ENCODE measurements at regions not wholly inside any gene's neighbourhood (a gene's known extent, or its start where the extent isn't known, plus 50 kb on each side); places are given as distances from the start of the nearest gene placed in this dataset.

DNA sequence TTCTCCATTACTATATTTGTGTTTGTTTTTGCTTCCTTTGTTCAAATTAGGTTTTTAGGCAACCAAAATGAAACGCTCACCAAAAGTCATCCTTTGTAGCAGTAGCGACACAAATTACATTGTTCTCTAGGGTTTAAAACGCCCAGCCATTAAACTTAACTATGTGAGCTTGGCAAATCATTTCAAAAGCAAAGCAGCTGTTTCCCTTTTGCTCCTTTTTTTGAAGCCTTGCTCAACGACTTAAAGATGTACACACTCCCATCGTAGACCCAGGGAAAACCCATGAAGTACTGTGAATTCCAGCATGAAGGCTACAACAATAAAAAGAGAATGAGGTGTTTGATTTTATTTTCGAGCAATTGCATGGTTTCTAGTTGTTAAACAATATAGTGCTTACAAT, 106.7 kb downstream of the RAP2A start:
- ChIA-PET CTCF (interaction anchor here (0.9 kb wide), 1 partner anchor 34 kb away, joined by 4 read pairs; no protein-coding TSS in a partner anchor), RAD21 (ENCODE audit: unreplicated experiment) (no interaction called here), POLR2A (no interaction called here), SMC1A (ENCODE audit: uncharacterized antibody, unreplicated experiment) (interaction anchor here (0.8 to 1.4 kb wide), 3 partner anchors 27 to 432 kb away, joined by 3 read pairs; no protein-coding TSS in a partner anchor)
- FAIRE-seq = no peak
- H4K20me1 ChIP-seq (ENCODE audit: control insufficient read depth, insufficient read depth) = no peaks in the 10 kb centered on the region
- no peak overlapping the region for H3K27ac ChIP-seq (ENCODE audit: control insufficient read depth, insufficient read depth)
- H3K4me1 ChIP-seq (ENCODE audit: control insufficient read depth, insufficient read depth, low read length) = peaks cover 6% of the 10 kb centered on the region
- H3K4me3 ChIP-seq = no peak overlapping the region
- no peak overlapping the region for H3K9ac ChIP-seq (ENCODE audit: control insufficient read depth, insufficient read depth, low read length)
- no peaks in the 10 kb centered on the region for H3K9me3 ChIP-seq (replicated peaks; ENCODE audit: control insufficient read depth, insufficient read depth, low read length)
- intact Hi-C loops (cut with micrococcal nuclease; ENCODE audit: unreplicated experiment) (no loop called here), in situ Hi-C loops (cut with MboI) (no loop called here)
- BruUV-seq (replicated peaks) = no TSS peak
- no peaks in the 10 kb centered on the region for H3K36me3 ChIP-seq (ENCODE audit: control insufficient read depth in 2 of 2, insufficient read depth in 2 of 2, low read length in 1 of 2)
- no peak for ATAC-seq
- H3K79me2 ChIP-seq (ENCODE audit: control insufficient read depth, insufficient read depth, low read length) = no peaks in the 10 kb centered on the region
- H3K4me2 ChIP-seq (ENCODE audit: control insufficient read depth, insufficient read depth) = no peak overlapping the region
- no peak for DNase-seq (ENCODE audit: low read depth, low spot score)
- no peak for TF ChIP-seq RAD51 (IDR thresholded peaks at IDR 0.05)
- TF ChIP-seq FOS (IDR thresholded peaks at IDR 0.05; ENCODE audit: borderline replicate concordance, extremely low read depth, insufficient read length) = no peak
- TF ChIP-seq BMI1 (IDR thresholded peaks at IDR 0.05; ENCODE audit: borderline replicate concordance) = no peak
- TF ChIP-seq NR2C2 (IDR thresholded peaks at IDR 0.05; ENCODE audit: borderline replicate concordance, control insufficient read depth, insufficient read length, low read depth) = no peak
- TF ChIP-seq MYB (IDR thresholded peaks at IDR 0.05; ENCODE audit: borderline replicate concordance, low read depth, low read length) = no peak
- TF ChIP-seq KLF5 (IDR thresholded peaks at IDR 0.05; ENCODE audit: partially characterized antibody) = no peak
- TF ChIP-seq TCF7 (IDR thresholded peaks at IDR 0.05; ENCODE audit: borderline replicate concordance) = no peak
- TF ChIP-seq TAF1 (IDR thresholded peaks at IDR 0.05; ENCODE audit: borderline replicate concordance, low read depth, low read length) = no peak
- TF ChIP-seq, protein P1, sequence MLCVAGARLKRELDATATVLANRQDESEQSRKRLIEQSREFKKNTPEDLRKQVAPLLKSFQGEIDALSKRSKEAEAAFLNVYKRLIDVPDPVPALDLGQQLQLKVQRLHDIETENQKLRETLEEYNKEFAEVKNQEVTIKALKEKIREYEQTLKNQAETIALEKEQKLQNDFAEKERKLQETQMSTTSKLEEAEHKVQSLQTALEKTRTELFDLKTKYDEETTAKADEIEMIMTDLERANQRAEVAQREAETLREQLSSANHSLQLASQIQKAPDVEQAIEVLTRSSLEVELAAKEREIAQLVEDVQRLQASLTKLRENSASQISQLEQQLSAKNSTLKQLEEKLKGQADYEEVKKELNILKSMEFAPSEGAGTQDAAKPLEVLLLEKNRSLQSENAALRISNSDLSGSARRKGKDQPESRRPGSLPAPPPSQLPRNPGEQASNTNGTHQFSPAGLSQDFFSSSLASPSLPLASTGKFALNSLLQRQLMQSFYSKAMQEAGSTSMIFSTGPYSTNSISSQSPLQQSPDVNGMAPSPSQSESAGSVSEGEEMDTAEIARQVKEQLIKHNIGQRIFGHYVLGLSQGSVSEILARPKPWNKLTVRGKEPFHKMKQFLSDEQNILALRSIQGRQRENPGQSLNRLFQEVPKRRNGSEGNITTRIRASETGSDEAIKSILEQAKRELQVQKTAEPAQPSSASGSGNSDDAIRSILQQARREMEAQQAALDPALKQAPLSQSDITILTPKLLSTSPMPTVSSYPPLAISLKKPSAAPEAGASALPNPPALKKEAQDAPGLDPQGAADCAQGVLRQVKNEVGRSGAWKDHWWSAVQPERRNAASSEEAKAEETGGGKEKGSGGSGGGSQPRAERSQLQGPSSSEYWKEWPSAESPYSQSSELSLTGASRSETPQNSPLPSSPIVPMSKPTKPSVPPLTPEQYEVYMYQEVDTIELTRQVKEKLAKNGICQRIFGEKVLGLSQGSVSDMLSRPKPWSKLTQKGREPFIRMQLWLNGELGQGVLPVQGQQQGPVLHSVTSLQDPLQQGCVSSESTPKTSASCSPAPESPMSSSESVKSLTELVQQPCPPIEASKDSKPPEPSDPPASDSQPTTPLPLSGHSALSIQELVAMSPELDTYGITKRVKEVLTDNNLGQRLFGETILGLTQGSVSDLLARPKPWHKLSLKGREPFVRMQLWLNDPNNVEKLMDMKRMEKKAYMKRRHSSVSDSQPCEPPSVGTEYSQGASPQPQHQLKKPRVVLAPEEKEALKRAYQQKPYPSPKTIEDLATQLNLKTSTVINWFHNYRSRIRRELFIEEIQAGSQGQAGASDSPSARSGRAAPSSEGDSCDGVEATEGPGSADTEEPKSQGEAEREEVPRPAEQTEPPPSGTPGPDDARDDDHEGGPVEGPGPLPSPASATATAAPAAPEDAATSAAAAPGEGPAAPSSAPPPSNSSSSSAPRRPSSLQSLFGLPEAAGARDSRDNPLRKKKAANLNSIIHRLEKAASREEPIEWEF (IDR thresholded peaks at IDR 0.05; ENCODE audit: insufficient replicate concordance, low read depth, low read length) = no peak
- TF ChIP-seq, protein P2, sequence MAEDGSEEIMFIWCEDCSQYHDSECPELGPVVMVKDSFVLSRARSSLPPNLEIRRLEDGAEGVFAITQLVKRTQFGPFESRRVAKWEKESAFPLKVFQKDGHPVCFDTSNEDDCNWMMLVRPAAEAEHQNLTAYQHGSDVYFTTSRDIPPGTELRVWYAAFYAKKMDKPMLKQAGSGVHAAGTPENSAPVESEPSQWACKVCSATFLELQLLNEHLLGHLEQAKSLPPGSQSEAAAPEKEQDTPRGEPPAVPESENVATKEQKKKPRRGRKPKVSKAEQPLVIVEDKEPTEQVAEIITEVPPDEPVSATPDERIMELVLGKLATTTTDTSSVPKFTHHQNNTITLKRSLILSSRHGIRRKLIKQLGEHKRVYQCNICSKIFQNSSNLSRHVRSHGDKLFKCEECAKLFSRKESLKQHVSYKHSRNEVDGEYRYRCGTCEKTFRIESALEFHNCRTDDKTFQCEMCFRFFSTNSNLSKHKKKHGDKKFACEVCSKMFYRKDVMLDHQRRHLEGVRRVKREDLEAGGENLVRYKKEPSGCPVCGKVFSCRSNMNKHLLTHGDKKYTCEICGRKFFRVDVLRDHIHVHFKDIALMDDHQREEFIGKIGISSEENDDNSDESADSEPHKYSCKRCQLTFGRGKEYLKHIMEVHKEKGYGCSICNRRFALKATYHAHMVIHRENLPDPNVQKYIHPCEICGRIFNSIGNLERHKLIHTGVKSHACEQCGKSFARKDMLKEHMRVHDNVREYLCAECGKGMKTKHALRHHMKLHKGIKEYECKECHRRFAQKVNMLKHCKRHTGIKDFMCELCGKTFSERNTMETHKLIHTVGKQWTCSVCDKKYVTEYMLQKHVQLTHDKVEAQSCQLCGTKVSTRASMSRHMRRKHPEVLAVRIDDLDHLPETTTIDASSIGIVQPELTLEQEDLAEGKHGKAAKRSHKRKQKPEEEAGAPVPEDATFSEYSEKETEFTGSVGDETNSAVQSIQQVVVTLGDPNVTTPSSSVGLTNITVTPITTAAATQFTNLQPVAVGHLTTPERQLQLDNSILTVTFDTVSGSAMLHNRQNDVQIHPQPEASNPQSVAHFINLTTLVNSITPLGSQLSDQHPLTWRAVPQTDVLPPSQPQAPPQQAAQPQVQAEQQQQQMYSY (CRISPR knock-in tag; IDR thresholded peaks at IDR 0.05) = no peak
- TF ChIP-seq NRF1 (conservative IDR thresholded peaks at IDR 0.05; ENCODE audit: low read depth, low read length) = no peak
- no peak for TF ChIP-seq TARDBP (IDR thresholded peaks at IDR 0.05; ENCODE audit: borderline replicate concordance)
- no peak for TF ChIP-seq SMC3 (IDR thresholded peaks at IDR 0.05; ENCODE audit: borderline replicate concordance, low read length)
- TF ChIP-seq POLR2A (IDR thresholded peaks at IDR 0.05; ENCODE audit: low read depth, low read length) = no peak
- no peak overlapping the region for H2AFZ ChIP-seq (ENCODE audit: control insufficient read depth, low read depth, low read length)
- H3K27me3 ChIP-seq (replicated peaks in 1 of 2; ENCODE audit: control insufficient read depth in 2 of 2, insufficient read depth in 2 of 2, low read length in 1 of 2) = no peaks in the 10 kb centered on the region
- 34% methylated on average over 6 of the region's 6 CpGs for WGBS (ENCODE audit: insufficient coverage, insufficient replicate concordance, low lambda C conversion rate, missing lambda C conversion rate)

Measured in GM12878 (cell line).